ENCODE measurements at regions not wholly inside any gene's neighbourhood (a gene's known extent, or its start where the extent isn't known, plus 50 kb on each side); places are given as distances from the start of the nearest gene placed in this dataset.

- H3K4me3 ChIP-seq (ENCODE audit: low read length) = no peak overlapping the region
- TF ChIP-seq CTCF (conservative IDR thresholded peaks at IDR 0.05; ENCODE audit: low read depth, low read length) = no peak
- DNase-seq (ENCODE audit: low read depth) = no peak
These were observed 64.9 kb upstream of the HMGCLL1 start for GRCh38 chr6:55643861-55644260.

- no peak for TF ChIP-seq CTCF (conservative IDR thresholded peaks at IDR 0.05; ENCODE audit: low read depth, low read length)
- no peak for DNase-seq (ENCODE audit: low read depth)
- H3K4me3 ChIP-seq (ENCODE audit: low read length) = no peak overlapping the region
These were observed 63.4 kb upstream of the HMGCLL1 start for GRCh38 chr6:55642366-55642765.

GRCh38 chr6:55636406-55637102 is 57.6 kb upstream of the HMGCLL1 start:
- no peak for TF ChIP-seq CTCF (conservative IDR thresholded peaks at IDR 0.05; ENCODE audit: low read depth, low read length)
- no peak for DNase-seq (ENCODE audit: low read depth)
- H3K4me3 ChIP-seq (ENCODE audit: low read length) = no peak overlapping the region

- no peak for DNase-seq (ENCODE audit: low read depth)
- no peak overlapping the region for H3K4me3 ChIP-seq (ENCODE audit: low read length)
- no peak for TF ChIP-seq CTCF (conservative IDR thresholded peaks at IDR 0.05; ENCODE audit: low read depth, low read length)
These were observed 54.5 kb upstream of the HMGCLL1 start for GRCh38 chr6:55633471-55633870.

GRCh38 chr6:55632953-55633352 is 54.0 kb upstream of the HMGCLL1 start:
- no peak for DNase-seq (ENCODE audit: low read depth)
- no peak overlapping the region for H3K4me3 ChIP-seq (ENCODE audit: low read length)
- TF ChIP-seq CTCF (conservative IDR thresholded peaks at IDR 0.05; ENCODE audit: low read depth, low read length) = no peak
